ENCODE measurements at regions not wholly inside any gene's neighbourhood (a gene's known extent, or its start where the extent isn't known, plus 50 kb on each side); places are given as distances from the start of the nearest gene placed in this dataset.

- no peak for TF ChIP-seq CTCF (IDR thresholded peaks at IDR 0.05)
- no peak for TF ChIP-seq POLR2A (IDR thresholded peaks at IDR 0.05)
Measured at GRCh38 chr3:127389913-127390312, 102.1 kb upstream of the PRR20G start.

All from esophagus squamous epithelium (tissue), 4 donors.